ENCODE measurements at regions not wholly inside any gene's neighbourhood (a gene's known extent, or its start where the extent isn't known, plus 50 kb on each side); places are given as distances from the start of the nearest gene placed in this dataset.

DNA sequence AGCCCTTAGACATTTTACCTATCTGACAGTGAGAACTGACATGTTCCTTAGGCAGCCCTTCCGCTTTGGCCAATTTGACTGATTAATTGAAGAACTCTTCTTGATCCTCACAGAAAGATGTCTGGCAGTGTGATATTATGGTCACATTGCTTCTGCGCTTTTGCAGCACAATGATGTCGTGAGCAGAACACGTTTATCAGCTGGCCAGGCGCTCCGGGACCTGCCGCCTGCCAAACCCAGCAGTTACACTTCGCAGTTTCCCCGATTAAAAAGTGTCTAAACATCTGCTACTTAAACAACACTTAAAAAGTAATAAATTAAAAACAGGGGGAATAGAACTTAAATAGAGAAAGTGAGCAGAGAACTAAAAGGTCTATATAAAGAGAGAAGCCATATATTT is 103.5 kb upstream of the ETS2 start:
- 78% methylated on average over 9 of the region's 9 CpGs for whole genome bisulfite sequencing
- Histone ChIP-seq H3K4me3 (ENCODE audit: low read depth in 1 of 3, low read length in 3 of 3) (no peak overlapping the region), H3K9me3 (ENCODE audit: control insufficient read depth in 4 of 4, low read length in 3 of 4) (peaks cover 0 to 5% (median 0%) of the 10 kb centered on the region in 4 donors), H3K27me3 (ENCODE audit: control insufficient read depth in 4 of 4, insufficient read depth in 4 of 4, low read length in 3 of 4) (peaks cover 0 to 3% (median 0%) of the 10 kb centered on the region in 4 donors), H3K27ac (ENCODE audit: low read depth in 1 of 2, low read length in 2 of 2) (no peak overlapping the region), H3K36me3 (ENCODE audit: control insufficient read depth in 4 of 4, insufficient read depth in 3 of 4, low read depth in 1 of 4, low read length in 3 of 4) (no peaks in the 10 kb centered on the region), H3K4me1 (ENCODE audit: control insufficient read depth in 4 of 4, insufficient read depth in 4 of 4, low read length in 3 of 4) (no peaks in the 10 kb centered on the region), H3K9ac (ENCODE audit: low read depth in 1 of 2, low read length in 2 of 2) (no peak overlapping the region)
- DNase-seq (ENCODE audit: low spot score): no peak
- no peak for TF ChIP-seq ZBTB33 (IDR thresholded peaks at IDR 0.05)
- TF ChIP-seq MAX (IDR thresholded peaks at IDR 0.05): no peak
- TF ChIP-seq HNF4G (IDR thresholded peaks at IDR 0.05): no peak
- TF ChIP-seq, protein P1, sequence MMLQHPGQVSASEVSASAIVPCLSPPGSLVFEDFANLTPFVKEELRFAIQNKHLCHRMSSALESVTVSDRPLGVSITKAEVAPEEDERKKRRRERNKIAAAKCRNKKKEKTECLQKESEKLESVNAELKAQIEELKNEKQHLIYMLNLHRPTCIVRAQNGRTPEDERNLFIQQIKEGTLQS (IDR thresholded peaks at IDR 0.05): no peak
- TF ChIP-seq FOXA2 (IDR thresholded peaks at IDR 0.05): no peak
- no peak for TF ChIP-seq RAD21 (IDR thresholded peaks at IDR 0.05)
- no peak for TF ChIP-seq FOXA1 (IDR thresholded peaks at IDR 0.05)
- TF ChIP-seq REST (IDR thresholded peaks at IDR 0.05): no peak
- TF ChIP-seq SP1 (IDR thresholded peaks at IDR 0.05): no peak
- TF ChIP-seq CTCF (IDR thresholded peaks at IDR 0.05; ENCODE audit: low read depth, low read length, missing input control): no peak

DNA sequence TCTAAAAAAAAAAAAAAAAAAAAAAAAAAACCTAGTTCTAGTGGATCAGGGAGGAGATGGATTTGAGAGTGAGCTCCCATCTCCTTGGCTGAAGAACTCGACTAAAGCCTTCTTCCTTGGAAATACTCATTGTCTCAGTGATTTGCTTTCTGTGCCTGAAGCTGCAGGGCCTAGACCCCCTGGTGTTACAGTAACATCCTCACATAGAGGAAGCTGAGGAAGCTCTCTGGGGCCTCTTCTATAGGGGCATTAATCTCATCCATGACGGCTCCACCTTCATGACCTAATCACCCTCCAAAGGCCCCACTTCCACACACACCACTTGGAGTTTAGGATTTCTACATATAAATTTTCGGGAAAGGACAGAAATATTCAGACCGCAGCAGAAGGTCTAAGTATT is 95.9 kb upstream of the ETS2 start:
- Histone ChIP-seq H3K27ac (ENCODE audit: low read depth in 1 of 2, low read length in 2 of 2) (no peak overlapping the region), H3K4me3 (ENCODE audit: low read depth in 1 of 3, low read length in 3 of 3) (no peak overlapping the region), H3K36me3 (ENCODE audit: control insufficient read depth in 4 of 4, insufficient read depth in 3 of 4, low read depth in 1 of 4, low read length in 3 of 4) (no peaks in the 10 kb centered on the region), H3K27me3 (ENCODE audit: control insufficient read depth in 4 of 4, insufficient read depth in 4 of 4, low read length in 3 of 4) (no peaks in the 10 kb centered on the region), H3K4me1 (ENCODE audit: control insufficient read depth in 4 of 4, insufficient read depth in 4 of 4, low read length in 3 of 4) (no peaks in the 10 kb centered on the region), H3K9ac (ENCODE audit: low read depth in 1 of 2, low read length in 2 of 2) (no peak overlapping the region), H3K9me3 (ENCODE audit: control insufficient read depth in 4 of 4, low read length in 3 of 4) (no peaks in the 10 kb centered on the region)
- 75% methylated on average over 4 of the region's 4 CpGs for WGBS
- TF ChIP-seq HNF4G (IDR thresholded peaks at IDR 0.05) (no peak), REST (IDR thresholded peaks at IDR 0.05) (no peak), JUND (IDR thresholded peaks at IDR 0.05) (no peak), TAF1 (conservative IDR thresholded peaks at IDR 0.05) (no peak), FOXA1 (IDR thresholded peaks at IDR 0.05) (no peak), MAX (IDR thresholded peaks at IDR 0.05) (no peak), SP1 (IDR thresholded peaks at IDR 0.05) (no peak), RXRA (IDR thresholded peaks at IDR 0.05) (no peak), RAD21 (IDR thresholded peaks at IDR 0.05) (no peak), ZBTB33 (IDR thresholded peaks at IDR 0.05) (no peak), YY1 (IDR thresholded peaks at IDR 0.05) (no peak), GABPA (IDR thresholded peaks at IDR 0.05 in 1 of 2, conservative IDR thresholded peaks at IDR 0.05 in 1 of 2) (no peak), FOXA2 (IDR thresholded peaks at IDR 0.05) (no peak), HNF4A (conservative IDR thresholded peaks at IDR 0.05) (no peak)
- TF ChIP-seq, protein P1 (IDR thresholded peaks at IDR 0.05): no peak
- no peak for DNase-seq (ENCODE audit: low spot score)

All from liver (tissue), 8 donors.